ENCODE measurements at regions not wholly inside any gene's neighbourhood (a gene's known extent, or its start where the extent isn't known, plus 50 kb on each side); places are given as distances from the start of the nearest gene placed in this dataset.
"Not testable (repeated sequence)": the region's sequence is repeated elsewhere in the genome, so short reads cannot be mapped to it uniquely, and the experiment has no call there.

- no peak for DNase-seq (ENCODE audit: low read depth, low spot score)
- H3K27ac ChIP-seq = no peak overlapping the region
Observed at GRCh38 chr3:154708554-154708953, 278.6 kb upstream of the GPR149 start.

DNA sequence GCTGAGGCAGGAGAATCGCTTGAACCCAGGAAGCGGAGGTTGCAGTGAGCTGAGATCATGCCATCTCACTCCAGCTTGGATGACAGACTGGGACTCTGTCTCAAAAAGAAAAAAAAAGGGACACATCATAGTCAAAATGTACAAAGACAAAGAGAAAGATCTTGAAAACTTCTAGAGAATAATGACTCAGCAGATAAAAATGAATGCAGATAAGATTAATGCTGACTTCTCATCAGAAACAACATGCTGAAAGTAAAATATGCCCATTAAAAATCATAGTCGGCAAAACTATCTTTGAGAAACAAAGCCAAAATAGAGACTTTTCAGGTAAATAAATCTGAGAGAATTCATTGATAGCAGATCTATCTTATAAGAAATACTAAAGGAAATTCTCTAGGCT lies 271.1 kb upstream of the GPR149 start:
- no peak for DNase-seq (ENCODE audit: low read depth, low spot score)

GRCh38 chr3:154690413-154690812 lies 260.4 kb upstream of the GPR149 start:
- H3K27ac ChIP-seq = no peak overlapping the region
- no peak for DNase-seq (ENCODE audit: low read depth, low spot score)

More for the DNA sequence above, 271.1 kb upstream of the GPR149 start:
- no peak overlapping the region for H3K27ac ChIP-seq

- DNase-seq (ENCODE audit: low read depth, low spot score) = no peak
- no peak overlapping the region for H3K27ac ChIP-seq
Observed at GRCh38 chr3:154684440-154684839, 254.4 kb upstream of the GPR149 start.

DNA sequence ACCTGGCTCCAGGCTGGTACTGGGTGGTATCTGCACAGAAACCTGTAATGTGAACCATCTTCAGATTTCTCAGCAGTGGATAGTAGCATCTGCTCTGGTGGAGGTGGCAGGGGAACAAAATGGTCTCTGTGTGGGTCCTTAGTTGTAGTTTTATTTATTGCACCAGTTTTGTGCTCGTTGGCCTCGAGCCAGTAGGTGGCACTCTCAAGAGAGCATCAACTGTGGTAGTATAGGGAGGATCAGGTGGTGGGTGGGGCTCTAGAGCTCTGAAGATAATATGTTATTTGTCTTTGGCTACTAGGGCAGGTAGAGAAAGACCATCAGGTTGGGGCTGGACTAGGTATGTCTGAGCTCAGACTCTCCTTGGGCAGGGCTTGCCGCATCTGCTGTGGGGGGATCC lies 254.0 kb upstream of the GPR149 start:
- no peak overlapping the region for H3K27ac ChIP-seq
- DNase-seq (ENCODE audit: low read depth, low spot score) = no peak

DNA sequence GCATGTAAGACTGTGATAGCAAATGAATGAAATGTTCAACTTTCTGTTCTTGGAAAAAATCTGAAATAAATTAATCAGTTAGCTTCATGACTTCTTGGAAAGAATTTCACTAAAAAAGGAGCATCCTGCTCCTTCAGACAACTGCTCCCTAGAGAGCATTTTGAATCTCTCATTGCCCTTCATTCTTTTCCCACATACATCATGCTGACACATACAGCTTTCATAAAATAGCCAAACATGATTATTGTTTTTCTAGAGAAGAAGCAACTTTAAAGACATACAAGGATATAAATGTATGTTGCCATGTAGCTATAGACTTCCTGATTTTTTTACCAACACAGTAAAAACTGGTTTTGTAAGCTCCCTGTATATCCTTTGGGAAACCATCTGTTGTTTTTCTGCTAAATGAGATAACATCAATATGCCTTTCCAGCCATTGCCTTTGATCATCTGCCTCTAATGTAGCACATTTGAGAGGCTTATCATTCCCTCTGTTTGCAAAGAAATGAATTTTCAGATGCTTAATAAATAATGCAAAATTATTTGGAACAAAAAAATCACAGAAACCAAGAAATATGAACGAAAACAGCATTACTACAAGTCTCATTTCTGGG lies 248.2 kb upstream of the GPR149 start:
- no peak for DNase-seq (ENCODE audit: low read depth, low spot score)
- H3K27ac ChIP-seq = no peak overlapping the region

DNA sequence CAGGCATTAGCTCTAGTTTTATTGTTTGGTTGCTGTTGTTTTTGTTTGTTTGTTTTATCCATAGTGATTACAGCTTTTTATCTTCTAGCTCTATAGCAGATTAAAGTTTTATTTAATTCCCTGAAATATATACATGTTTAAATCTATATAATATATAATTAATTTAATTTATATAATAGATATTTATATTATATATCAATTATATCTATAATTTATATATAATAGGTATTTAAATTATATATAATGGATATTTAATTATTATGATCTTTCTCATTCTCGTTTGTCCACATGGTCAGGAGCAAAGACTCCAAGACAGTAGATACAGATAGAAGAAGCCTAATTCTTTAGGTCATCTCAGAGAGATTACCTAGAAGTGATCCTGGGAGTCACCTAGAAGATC lies 238.8 kb upstream of the GPR149 start:
- no peak overlapping the region for H3K27ac ChIP-seq
- no peak for DNase-seq (ENCODE audit: low read depth, low spot score)

DNA sequence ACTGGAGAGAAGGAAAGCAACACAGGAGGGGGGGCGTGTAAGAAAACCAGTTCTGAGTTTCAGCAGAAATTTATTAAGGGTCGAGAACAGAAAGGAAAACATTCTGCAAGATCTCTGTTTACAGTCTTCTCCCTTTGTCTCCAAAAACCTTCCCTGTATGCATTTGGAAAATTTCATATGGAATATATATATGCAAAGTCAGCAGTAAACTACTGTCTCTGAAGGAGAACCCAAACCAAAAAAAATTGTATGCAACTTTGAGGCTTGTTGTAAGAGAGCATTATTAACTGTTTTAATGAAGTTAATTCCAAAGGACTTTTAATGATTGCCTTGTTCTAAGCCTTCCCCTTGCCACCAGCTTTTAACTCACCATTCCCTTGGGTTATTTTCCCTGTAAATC lies 238.2 kb upstream of the GPR149 start:
- no peak overlapping the region for H3K27ac ChIP-seq
- no peak for DNase-seq (ENCODE audit: low read depth, low spot score)

- DNase-seq (ENCODE audit: low read depth, low spot score) = no peak
- H3K27ac ChIP-seq = no peak overlapping the region
Observed at GRCh38 chr3:154666542-154666941, 236.6 kb upstream of the GPR149 start.

DNA sequence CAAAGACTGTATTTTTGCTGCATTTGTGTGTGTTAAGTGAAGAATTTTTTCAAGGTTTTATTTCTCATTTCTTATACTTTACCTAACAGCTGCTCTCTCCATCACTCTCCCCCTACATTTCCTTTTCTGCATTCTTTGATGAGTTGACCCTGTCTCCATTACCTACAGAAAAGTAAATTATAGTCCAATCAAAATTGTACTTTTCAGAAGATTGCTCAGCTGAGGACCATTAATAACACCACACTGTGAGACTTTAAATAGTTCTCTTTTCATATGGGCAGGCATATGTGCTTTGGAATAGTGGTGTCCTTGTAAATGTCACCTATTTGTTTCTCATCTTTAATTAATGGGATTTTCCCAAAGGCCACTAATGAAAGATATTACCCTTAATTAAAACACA lies 234.7 kb upstream of the GPR149 start:
- no peak for DNase-seq (ENCODE audit: low read depth, low spot score)
- no peak overlapping the region for H3K27ac ChIP-seq

DNA sequence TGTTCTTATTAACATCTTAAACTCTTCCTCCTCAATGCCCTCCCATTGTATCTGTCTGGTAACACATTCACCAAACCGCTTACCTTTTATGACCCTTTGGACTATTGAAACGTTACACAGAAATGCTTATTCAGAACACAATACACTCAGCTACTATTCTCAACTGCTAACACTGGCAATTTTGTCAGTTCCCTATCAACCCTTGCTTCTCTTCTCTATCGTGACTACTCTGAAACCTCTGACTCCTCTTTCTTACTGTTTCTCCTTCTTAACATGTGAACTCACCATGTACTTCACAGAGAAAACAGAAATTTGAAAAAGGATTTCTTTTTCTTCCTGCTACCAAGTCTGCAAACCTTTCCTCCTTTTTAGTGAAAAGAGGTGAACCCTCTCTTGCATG lies 232.9 kb upstream of the GPR149 start:
- no peak for DNase-seq (ENCODE audit: low read depth, low spot score)

GRCh38 chr3:154660811-154661210 lies 230.8 kb upstream of the GPR149 start:
- H3K27ac ChIP-seq = no peak overlapping the region
- no peak for DNase-seq (ENCODE audit: low read depth, low spot score)

More for the DNA sequence above, 232.9 kb upstream of the GPR149 start:
- H3K27ac ChIP-seq = no peak overlapping the region

DNA sequence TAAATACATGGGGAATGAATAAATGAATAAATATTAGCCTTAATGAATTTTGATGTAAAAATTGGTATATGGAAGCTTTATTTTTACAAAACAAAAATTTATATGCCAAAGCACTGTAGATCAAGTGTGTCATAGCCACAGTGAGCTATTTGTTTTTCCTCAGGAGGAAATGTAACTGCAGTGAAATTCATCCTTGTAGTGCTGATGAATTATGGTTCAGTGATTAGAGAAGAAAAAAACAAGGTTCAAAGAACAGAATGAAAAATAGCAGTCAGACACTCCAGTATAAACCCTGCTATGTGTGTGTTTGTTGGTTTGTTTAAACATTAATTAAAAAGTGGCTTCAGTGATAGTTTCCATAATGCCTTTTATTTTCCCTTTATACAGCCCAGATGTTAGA lies 228.0 kb upstream of the GPR149 start:
- no peak overlapping the region for H3K27ac ChIP-seq
- DNase-seq (ENCODE audit: low read depth, low spot score) = no peak

DNA sequence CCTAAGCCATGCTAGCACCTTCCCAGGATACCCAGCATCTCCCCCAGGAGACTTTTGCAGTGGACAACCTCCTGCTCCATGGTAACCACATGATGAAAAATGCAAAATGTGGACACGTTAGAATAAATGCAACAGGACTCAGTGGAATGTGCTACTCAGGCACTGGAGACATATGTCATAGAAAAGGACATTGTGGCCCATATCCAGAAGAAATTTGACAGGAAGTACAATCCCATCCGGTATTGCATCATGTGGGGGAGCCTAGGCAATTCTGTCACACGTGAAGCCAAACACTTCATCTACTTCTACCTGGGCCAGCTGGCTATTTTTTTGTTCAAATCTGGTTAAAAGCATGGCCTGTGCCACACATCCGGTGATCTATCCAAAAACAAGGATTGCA lies 227.2 kb upstream of the GPR149 start:
- no peak for DNase-seq (ENCODE audit: low read depth, low spot score)

DNA sequence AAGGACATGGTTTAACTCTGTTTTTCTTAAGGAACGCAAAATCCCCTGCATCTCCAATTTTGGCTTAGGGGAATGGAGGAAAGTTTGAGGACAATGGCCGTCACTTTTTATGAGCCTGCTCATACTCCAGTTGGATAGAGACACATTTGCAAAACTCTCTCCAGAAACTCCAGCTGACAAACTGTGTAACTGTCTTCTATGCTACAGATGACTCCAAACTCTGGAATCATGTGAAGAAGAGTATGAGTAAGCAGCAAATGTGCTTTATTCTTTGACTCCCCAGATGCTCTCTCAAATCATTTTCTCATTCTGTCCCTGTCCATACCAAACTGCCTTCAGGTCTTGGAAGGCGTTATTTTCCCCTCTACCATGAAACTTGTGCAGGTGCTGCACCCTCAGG lies 226.5 kb upstream of the GPR149 start:
- DNase-seq (ENCODE audit: low read depth, low spot score) = no peak
- H3K27ac ChIP-seq = no peak overlapping the region

More for the DNA sequence above, 227.2 kb upstream of the GPR149 start:
- H3K27ac ChIP-seq = no peak overlapping the region

DNA sequence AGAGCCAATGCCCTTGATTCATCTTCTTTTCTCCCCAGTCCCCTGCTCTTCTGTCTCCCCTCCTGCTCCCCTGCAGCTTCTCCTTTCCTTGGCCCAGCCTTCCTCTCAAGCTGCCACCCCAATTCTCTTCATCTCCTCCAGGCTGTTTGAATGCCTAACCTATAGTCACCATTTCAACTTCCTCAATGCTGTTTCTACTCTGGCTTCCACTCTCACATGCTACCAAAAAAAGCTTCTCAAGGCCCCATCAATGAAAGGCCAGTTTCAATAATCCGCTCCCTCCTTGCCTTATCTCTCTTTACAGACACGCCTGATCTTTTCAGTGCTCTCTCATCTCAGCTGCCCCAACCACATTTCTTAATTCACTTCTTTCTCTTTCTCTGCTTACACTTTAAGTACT lies 212.2 kb upstream of the GPR149 start:
- no peak overlapping the region for H3K27ac ChIP-seq
- DNase-seq (ENCODE audit: low read depth, low spot score) = no peak

GRCh38 chr3:154625756-154626155 lies 195.8 kb upstream of the GPR149 start:
- DNase-seq (ENCODE audit: low read depth, low spot score) = no peak
- H3K27ac ChIP-seq = no peak overlapping the region

DNA sequence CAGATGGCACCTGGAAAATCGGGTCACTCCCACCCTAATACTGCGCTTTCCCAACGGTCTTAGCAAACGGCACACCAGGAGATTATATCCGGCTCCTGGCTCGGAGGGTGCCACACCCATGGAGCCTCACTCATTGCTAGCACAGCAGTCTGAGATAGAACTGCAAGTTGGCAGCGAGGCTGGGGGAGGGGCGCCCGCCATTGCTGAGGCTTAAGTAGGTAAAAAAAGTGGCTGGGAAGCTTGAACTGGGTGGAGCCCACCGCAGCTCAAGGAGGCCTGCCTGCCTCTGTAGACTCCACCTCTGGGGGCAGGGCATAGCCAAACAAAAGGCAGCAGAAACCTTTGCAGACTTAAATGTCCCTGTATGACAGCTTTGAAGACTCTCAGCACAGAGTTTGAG lies 189.6 kb upstream of the GPR149 start:
- DNase-seq (ENCODE audit: low read depth, low spot score); H3K27ac ChIP-seq: not testable (repeated sequence)

DNA sequence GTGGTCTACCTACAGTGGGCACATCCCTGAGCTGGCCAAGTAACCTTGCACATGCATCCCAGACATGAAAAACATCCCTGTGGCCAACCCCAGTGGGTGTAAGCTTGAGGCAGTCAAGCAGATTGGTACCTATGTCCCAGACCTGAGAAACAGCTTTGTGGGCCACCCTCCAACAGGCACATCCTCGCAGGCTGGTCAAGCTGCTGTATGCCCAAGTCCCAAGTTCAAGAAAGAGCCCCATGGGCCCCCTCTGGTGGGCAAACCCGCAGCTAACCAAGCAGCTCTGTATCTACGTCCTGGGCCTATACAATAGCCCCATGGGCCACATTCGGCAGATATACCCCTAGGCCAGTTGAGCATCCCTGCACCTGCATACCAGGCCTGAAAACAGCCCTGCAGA lies 186.3 kb upstream of the GPR149 start:
- H3K27ac ChIP-seq = no peak overlapping the region
- DNase-seq (ENCODE audit: low read depth, low spot score) = no peak

- no peak overlapping the region for H3K27ac ChIP-seq
- no peak for DNase-seq (ENCODE audit: low read depth, low spot score)
Observed at GRCh38 chr3:154615471-154615870, 185.5 kb upstream of the GPR149 start.

DNA sequence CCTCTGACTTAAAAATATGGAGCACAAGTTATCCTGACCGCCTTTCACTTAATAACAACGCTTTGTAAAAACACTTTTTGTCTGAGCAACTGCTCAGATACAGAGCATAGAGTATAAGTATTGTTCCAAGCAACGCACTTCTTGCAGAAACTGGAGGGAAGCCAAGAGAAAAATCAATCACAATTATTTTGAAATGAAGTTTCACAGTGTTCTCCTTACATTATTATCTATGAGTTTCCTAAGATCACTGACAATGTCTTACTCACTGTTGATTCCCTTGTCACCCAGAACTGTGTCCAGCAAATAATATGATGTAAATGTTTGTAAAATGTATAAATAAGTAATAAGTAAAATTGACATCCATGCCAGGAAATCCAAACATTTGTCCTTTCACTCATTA lies 184.6 kb upstream of the GPR149 start:
- DNase-seq (ENCODE audit: low read depth, low spot score) = no peak
- H3K27ac ChIP-seq = no peak overlapping the region

DNA sequence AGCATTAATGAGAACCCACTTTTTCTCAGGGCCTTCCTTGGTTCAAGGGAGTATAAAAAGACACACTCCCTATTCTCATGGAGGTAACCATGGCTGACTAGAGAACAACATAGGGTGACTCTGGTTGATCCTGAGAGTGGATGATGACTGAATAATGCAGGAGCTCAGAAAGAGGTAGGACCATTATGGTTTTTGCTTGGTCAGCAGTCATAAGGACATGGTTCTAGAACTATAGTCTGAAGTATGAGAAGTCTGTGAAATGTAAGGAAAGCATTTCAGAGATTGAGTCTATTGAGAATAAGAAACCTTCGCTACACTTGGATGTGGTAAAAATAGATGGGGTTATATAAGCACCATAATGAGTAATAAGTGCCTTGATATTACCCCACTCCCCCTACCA lies 184.1 kb upstream of the GPR149 start:
- no peak for DNase-seq (ENCODE audit: low read depth, low spot score)
- no peak overlapping the region for H3K27ac ChIP-seq

GRCh38 chr3:154602241-154602640 lies 172.3 kb upstream of the GPR149 start:
- no peak overlapping the region for H3K27ac ChIP-seq
- DNase-seq (ENCODE audit: low read depth, low spot score) = no peak
